IMR-90 (cell line): ENCODE measurements at regions not wholly inside any gene's neighbourhood (a gene's known extent, or its start where the extent isn't known, plus 50 kb on each side); places are given as distances from the start of the nearest gene placed in this dataset.

Experiments
- ATAC-seq: fragments of 200-7000 bp; cut with Tn5 transposase; 2 replicates; pipeline ENCODE4 v1.9.1; 2020; ENCODE audit warnings: low read depth, mild to moderate bottlenecking, moderate library complexity
- BruUV-seq: library from RNA; stranded (reverse); fragments of 400-500 nt; replicated peaks from 2 replicates; lab custom pipeline; 2021; lab: Mats Ljungman, UMichigan
- CTCF ChIA-PET: fragments of 300-600 bp; formaldehyde crosslinking; extraction: SDS; loops from one replicate; lab custom pipeline; 2021; ENCODE audit warnings: antibody characterized with exemption; lab: Yijun Ruan, JAX
- POLR2A ChIA-PET: fragments of 300-600 bp; sonication (Branson Sonifier 250); formaldehyde crosslinking; loops from one replicate; lab custom pipeline; 2022; ENCODE audit warnings: antibody characterized with exemption; ENCODE audit not compliant: unreplicated experiment; lab: Charles Lee
- DNase-seq: peaks from one replicate; pipeline ENCODE4 v3.0.0; 2013
- H2AFZ ChIP-seq: replicated peaks from 2 replicates; pipeline ENCODE3; 2013; ENCODE audit warnings: low read length, mild to moderate bottlenecking; ENCODE audit not compliant: poor library complexity
- H2AK5ac ChIP-seq: 2 replicates; pipeline ENCODE4 v1.6.1; 2013; ENCODE audit warnings: low read depth, low read length, inconsistent platforms
- H2AK9ac ChIP-seq: replicated peaks from 2 replicates; pipeline ENCODE3; 2013; ENCODE audit warnings: mild to moderate bottlenecking, low read depth, low read length, moderate library complexity; ENCODE audit not compliant: poor library complexity
- H2BK120ac ChIP-seq: 2 replicates; pipeline ENCODE4 v1.6.1; 2013; ENCODE audit warnings: low read depth, low read length, inconsistent platforms
- H2BK15ac ChIP-seq: 3 replicates; pipeline ENCODE4 v1.6.1; 2013; ENCODE audit warnings: low read depth, low read length, inconsistent platforms
- H2BK20ac ChIP-seq: 2 replicates; pipeline ENCODE4 v1.6.1; 2013; ENCODE audit warnings: low read depth, mild to moderate bottlenecking, inconsistent platforms, low read length, moderate library complexity
- H2BK5ac ChIP-seq: 2 replicates; pipeline ENCODE4 v1.6.1; 2013; ENCODE audit warnings: mild to moderate bottlenecking, low read depth, low read length, inconsistent platforms; ENCODE audit not compliant: poor library complexity, severe bottlenecking
- H3K14ac ChIP-seq: replicated peaks from 2 replicates; pipeline ENCODE4 v1.6.1; 2013; ENCODE audit warnings: low read depth, low read length, inconsistent platforms
- H3K18ac ChIP-seq: 2 replicates; pipeline ENCODE4 v1.6.1; 2013; ENCODE audit warnings: low read depth, low read length, control low read depth
- H3K23ac ChIP-seq: 2 replicates; pipeline ENCODE4 v1.6.1; 2013; ENCODE audit warnings: low read depth, low read length, inconsistent platforms
- H3K27ac ChIP-seq: 2 replicates; pipeline ENCODE4 v1.5.1; 2013; ENCODE audit warnings: mild to moderate bottlenecking, control low read depth, low read length; ENCODE audit not compliant: insufficient read depth
- H3K27me3 ChIP-seq: 2 replicates; pipeline ENCODE4 v1.6.1; 2013; ENCODE audit warnings: low read length; ENCODE audit not compliant: control insufficient read depth, insufficient read depth
- H3K36me3 ChIP-seq: 2 replicates; pipeline ENCODE4 v1.6.1; 2013; ENCODE audit warnings: low read length, mixed read lengths; ENCODE audit not compliant: control insufficient read depth, insufficient read depth
- H3K4ac ChIP-seq: 2 replicates; pipeline ENCODE4 v1.6.1; 2013; ENCODE audit warnings: low read depth, low read length, inconsistent platforms
- H3K4me1 ChIP-seq: 2 replicates; pipeline ENCODE4 v1.6.1; 2013; ENCODE audit warnings: low read length, mixed read lengths; ENCODE audit not compliant: control insufficient read depth, insufficient read depth
- H3K4me2 ChIP-seq: 2 replicates; pipeline ENCODE4 v1.6.1; 2013; ENCODE audit warnings: low read depth, mild to moderate bottlenecking, control low read depth, low read length, moderate library complexity
- H3K4me3 ChIP-seq: 2 replicates; pipeline ENCODE4 v1.5.1; 2013; ENCODE audit warnings: low read depth, mild to moderate bottlenecking, control low read depth, low read length, moderate library complexity; ENCODE audit not compliant: insufficient read depth
- H3K56ac ChIP-seq: 2 replicates; pipeline ENCODE4 v1.6.1; 2013; ENCODE audit warnings: low read length, inconsistent platforms; ENCODE audit not compliant: insufficient read depth; ENCODE audit errors: extremely low read depth
- H3K79me1 ChIP-seq, 2 experiments: 2 replicates each; pipeline ENCODE4 v1.6.1; 2013; ENCODE audit warnings: low read length in 2 of 2, inconsistent platforms in 1 of 2, low read depth in 1 of 2
- H3K9ac ChIP-seq: 2 replicates; pipeline ENCODE4 v1.6.1; 2013; ENCODE audit warnings: low read depth, low read length, control low read depth
- H3K9me1 ChIP-seq: 2 replicates; pipeline ENCODE4 v1.6.1; 2013; ENCODE audit warnings: low read length, inconsistent platforms; ENCODE audit not compliant: insufficient read depth
- H3K9me3 ChIP-seq: 2 replicates; pipeline ENCODE4 v1.6.1; 2013; ENCODE audit warnings: low read length; ENCODE audit not compliant: control insufficient read depth, insufficient read depth
- H4K20me1 ChIP-seq: 2 replicates; pipeline ENCODE4 v1.6.1; 2013; ENCODE audit warnings: low read length, inconsistent platforms; ENCODE audit not compliant: insufficient read depth
- H4K5ac ChIP-seq: 2 replicates; pipeline ENCODE4 v1.6.1; 2013; ENCODE audit warnings: mild to moderate bottlenecking, low read depth, low read length, control low read depth
- H4K8ac ChIP-seq, 2 experiments: 2 replicates each; pipeline ENCODE4 v1.6.1; 2013; ENCODE audit warnings: low read depth in 2 of 2, low read length in 2 of 2, control low read depth in 1 of 2, inconsistent platforms in 1 of 2
- H4K91ac ChIP-seq: 2 replicates; pipeline ENCODE4 v1.6.1; 2013; ENCODE audit warnings: low read depth, low read length, inconsistent platforms; ENCODE audit not compliant: insufficient read depth
- CEBPB ChIP-seq: IDR thresholded peaks from 2 replicates; pipeline ENCODE4 v1.6.1; 2012; ENCODE audit warnings: low read depth, low read length, improper control_type of control experiment
- CHD1 ChIP-seq: IDR thresholded peaks from 2 replicates; pipeline ENCODE4 v1.6.1; 2012; ENCODE audit warnings: low read depth, low read length, improper control_type of control experiment
- CTCF ChIP-seq: conservative IDR thresholded peaks from 2 replicates; pipeline ENCODE4 v1.5.1; 2012; ENCODE audit warnings: mild to moderate bottlenecking, low read depth, low read length, improper control_type of control experiment
- ELK1 ChIP-seq: fragments of 150-350 bp; IDR thresholded peaks from 2 replicates; pipeline ENCODE4 v1.6.1; 2016; ENCODE audit warnings: low read depth, mild to moderate bottlenecking, low read length, moderate library complexity, borderline replicate concordance
- FOS ChIP-seq: fragments of 150-350 bp; IDR thresholded peaks from 2 replicates; pipeline ENCODE4 v1.6.1; 2016; ENCODE audit warnings: low read depth, low read length
- MAZ ChIP-seq: IDR thresholded peaks from 2 replicates; pipeline ENCODE4 v1.6.1; 2012; ENCODE audit warnings: low read depth, mild to moderate bottlenecking, low read length, improper control_type of control experiment, moderate library complexity, borderline replicate concordance
- MXI1 ChIP-seq: IDR thresholded peaks from 2 replicates; pipeline ENCODE4 v1.6.1; 2012; ENCODE audit warnings: low read depth, mild to moderate bottlenecking, low read length, moderate library complexity, borderline replicate concordance
- NFE2L2 ChIP-seq: fragments of 150-350 bp; IDR thresholded peaks from 2 replicates; pipeline ENCODE4 v1.6.1; 2016; ENCODE audit warnings: low read depth, mild to moderate bottlenecking, low read length
- RAD21 ChIP-seq: IDR thresholded peaks from 2 replicates; pipeline ENCODE4 v1.6.1; 2012; ENCODE audit warnings: low read length, improper control_type of control experiment
- RCOR1 ChIP-seq: IDR thresholded peaks from 2 replicates; pipeline ENCODE4 v1.6.1; 2012; ENCODE audit warnings: mild to moderate bottlenecking, low read length, improper control_type of control experiment; ENCODE audit not compliant: insufficient replicate concordance
- RFX5 ChIP-seq: IDR thresholded peaks from 2 replicates; pipeline ENCODE4 v1.8.0; 2012; ENCODE audit warnings: low read depth, mild to moderate bottlenecking, low read length, moderate library complexity
- SMC3 ChIP-seq: fragments of 150-350 bp; IDR thresholded peaks from 2 replicates; pipeline ENCODE4 v1.6.1; 2016; ENCODE audit warnings: low read depth, mild to moderate bottlenecking, antibody characterized with exemption, low read length, moderate library complexity
- WGBS, 2 experiments: methylation state at CpG; one replicate each; pipeline versions ENCODE4 v1.1.5 to v1.1.7; 2013; ENCODE audit warnings: missing lambda C conversion rate in 2 of 2; ENCODE audit not compliant: insufficient read length in 1 of 2; ENCODE audit errors: extremely low coverage in 2 of 2; 5-methylcytosine and 5-hydroxymethylcytosine counted together
- dilution Hi-C: fragments of 300-500 bp; cut with HindIII; formaldehyde crosslinking; loops from one replicate; pipeline ENCODE4 v1.14.3; 2018; ENCODE audit warnings: low sequenced_read_pairs; ENCODE audit not compliant: unreplicated experiment
- in situ Hi-C: fragments of 300-500 bp; cut with MboI; formaldehyde crosslinking; loops from 3 replicates; pipeline ENCODE4 v1.14.3; 2019; ENCODE audit warnings: low sequenced_read_pairs, inconsistent platforms, mixed read lengths
- intact Hi-C: fragments of 100-400 bp; cut with micrococcal nuclease; formaldehyde crosslinking; loops from 2 replicates; pipeline ENCODE4 v1.10.0; 2022

GRCh38 chr20:48483334-48484066 lies 344.3 kb downstream of the PREX1 start:
- no peak overlapping the region for H3K56ac ChIP-seq
- H3K4me1 ChIP-seq = no peaks in the 10 kb centered on the region
- ATAC-seq (no peak), DNase-seq (no peak)
- H2BK20ac ChIP-seq = no peak overlapping the region
- H2BK15ac ChIP-seq = no peak overlapping the region
- H3K27me3 ChIP-seq = peaks cover 5% of the 10 kb centered on the region
- H4K5ac ChIP-seq = no peak overlapping the region
- H3K18ac ChIP-seq = no peak overlapping the region
- H3K4me2 ChIP-seq = no peak overlapping the region
- H3K4ac ChIP-seq = no peak overlapping the region
- no peaks in the 10 kb centered on the region for H3K9me1 ChIP-seq
- H3K9ac ChIP-seq = no peak overlapping the region
- ChIA-PET CTCF (no interaction called here), POLR2A (no interaction called here)
- no peak overlapping the region for H3K4me3 ChIP-seq
- intact Hi-C loops (no loop called here), in situ Hi-C loops (no loop called here), dilution Hi-C loops (no loop called here)
- WGBS, 2 experiments = no CpG with 5 or more reads among the region's 11 CpGs
- no peak for TF ChIP-seq RFX5
- no peak for TF ChIP-seq CTCF
- no peak for TF ChIP-seq SMC3
- TF ChIP-seq CEBPB = no peak
- TF ChIP-seq MAZ = no peak
- TF ChIP-seq NFE2L2 = no peak
- TF ChIP-seq CHD1 = no peak
- TF ChIP-seq RAD21 = no peak
- no peak for TF ChIP-seq MXI1
- TF ChIP-seq RCOR1 = no peak
- no peak for TF ChIP-seq ELK1
- no peak for TF ChIP-seq FOS
- no peaks in the 10 kb centered on the region for H4K20me1 ChIP-seq
- no peaks in the 10 kb centered on the region for H3K9me3 ChIP-seq
- H3K27ac ChIP-seq = no peak overlapping the region
- no peak overlapping the region for H2AK5ac ChIP-seq
- no peak overlapping the region for H4K91ac ChIP-seq
- H4K8ac ChIP-seq = no peak overlapping the region
- H3K14ac ChIP-seq = no peak overlapping the region
- H3K79me1 ChIP-seq = no peaks in the 10 kb centered on the region
- H3K23ac ChIP-seq = no peak overlapping the region
- no peak overlapping the region for H2BK5ac ChIP-seq
- H3K36me3 ChIP-seq = no peaks in the 10 kb centered on the region
- H2BK120ac ChIP-seq = no peak overlapping the region
- BruUV-seq = no TSS peak
- H2AK9ac ChIP-seq = no peak overlapping the region
- H2AFZ ChIP-seq = no peak overlapping the region
